MM.1S (cell line): ENCODE measurements at regions not wholly inside any gene's neighbourhood (a gene's known extent, or its start where the extent isn't known, plus 50 kb on each side); places are given as distances from the start of the nearest gene placed in this dataset.

Experiments used
- EZH2 ChIP-seq: fragments of 300-600 bp; sonication (generic); optimal IDR thresholded peaks from 2 replicates; pipeline ENCODE3; 2017; ENCODE audit warnings: low read depth, mild to moderate bottlenecking, antibody characterized with exemption, low read length, mixed read lengths
- EZH2phosphoT487 ChIP-seq: fragments of 300-600 bp; sonication (generic); IDR thresholded peaks from 2 replicates; pipeline ENCODE4 v1.6.1; 2018; ENCODE audit warnings: antibody characterized with exemption, low read length
- TF ChIP-seq, protein P1 (sequence below): fragments of 300-600 bp; sonication (generic); IDR thresholded peaks from 2 replicates; pipeline ENCODE4 v1.5.1; 2016; ENCODE audit warnings: antibody characterized with exemption, low read length, mixed read lengths

- TF ChIP-seq, protein P1, sequence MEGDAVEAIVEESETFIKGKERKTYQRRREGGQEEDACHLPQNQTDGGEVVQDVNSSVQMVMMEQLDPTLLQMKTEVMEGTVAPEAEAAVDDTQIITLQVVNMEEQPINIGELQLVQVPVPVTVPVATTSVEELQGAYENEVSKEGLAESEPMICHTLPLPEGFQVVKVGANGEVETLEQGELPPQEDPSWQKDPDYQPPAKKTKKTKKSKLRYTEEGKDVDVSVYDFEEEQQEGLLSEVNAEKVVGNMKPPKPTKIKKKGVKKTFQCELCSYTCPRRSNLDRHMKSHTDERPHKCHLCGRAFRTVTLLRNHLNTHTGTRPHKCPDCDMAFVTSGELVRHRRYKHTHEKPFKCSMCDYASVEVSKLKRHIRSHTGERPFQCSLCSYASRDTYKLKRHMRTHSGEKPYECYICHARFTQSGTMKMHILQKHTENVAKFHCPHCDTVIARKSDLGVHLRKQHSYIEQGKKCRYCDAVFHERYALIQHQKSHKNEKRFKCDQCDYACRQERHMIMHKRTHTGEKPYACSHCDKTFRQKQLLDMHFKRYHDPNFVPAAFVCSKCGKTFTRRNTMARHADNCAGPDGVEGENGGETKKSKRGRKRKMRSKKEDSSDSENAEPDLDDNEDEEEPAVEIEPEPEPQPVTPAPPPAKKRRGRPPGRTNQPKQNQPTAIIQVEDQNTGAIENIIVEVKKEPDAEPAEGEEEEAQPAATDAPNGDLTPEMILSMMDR = no peak
- TF ChIP-seq EZH2phosphoT487 (no peak), EZH2 (no peak)
Measured at GRCh38 chr10:78932861-78933260, 135.9 kb upstream of the ZMIZ1 start.
